ENCODE measurements at regions not wholly inside any gene's neighbourhood (a gene's known extent, or its start where the extent isn't known, plus 50 kb on each side); places are given as distances from the start of the nearest gene placed in this dataset.
"Not testable (repeated sequence)": the region's sequence is repeated elsewhere in the genome, so short reads cannot be mapped to it uniquely, and the experiment has no call there.

DNA sequence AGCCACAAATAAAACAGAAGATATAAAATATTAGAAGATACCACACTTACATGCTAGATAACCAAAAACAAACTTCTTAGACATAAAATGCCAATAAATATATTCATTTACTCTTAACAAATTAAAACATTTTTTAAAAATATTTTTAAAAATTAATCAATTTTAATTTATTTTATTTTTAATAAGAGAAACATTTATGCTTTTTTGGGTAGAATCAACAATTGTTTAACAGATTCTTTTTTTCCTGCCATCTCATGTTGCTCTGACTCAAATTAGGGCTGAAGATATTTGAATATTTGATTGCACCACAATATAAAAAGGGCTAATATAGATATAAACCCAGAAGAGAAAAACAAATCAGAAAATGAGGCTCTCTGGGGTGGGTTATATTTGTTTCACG is 172.6 kb downstream of the GOLGA6L6 start:
- DNase-seq (ENCODE audit: low read depth in 3 of 3), result no peak

DNA sequence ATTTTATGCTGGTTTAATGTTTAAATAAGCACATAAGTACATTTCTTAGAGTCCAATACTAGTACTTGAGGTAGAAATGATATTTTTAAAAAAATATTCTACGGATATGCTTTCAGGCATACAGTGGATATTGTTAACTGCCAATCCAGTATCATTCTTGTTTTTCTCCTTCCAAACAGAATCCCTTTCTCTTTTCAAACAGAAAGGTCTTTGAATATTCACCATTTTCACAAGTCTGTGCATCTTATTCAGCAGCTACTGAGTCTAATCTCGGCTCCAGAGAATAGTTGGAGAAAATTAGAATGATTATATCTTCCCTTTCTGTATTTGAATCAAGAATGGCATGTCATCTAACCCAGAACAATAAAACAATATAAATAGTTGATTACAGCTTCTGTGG is 174.5 kb downstream of the GOLGA6L6 start:
- no peak for DNase-seq (ENCODE audit: low read depth in 3 of 3)

DNA sequence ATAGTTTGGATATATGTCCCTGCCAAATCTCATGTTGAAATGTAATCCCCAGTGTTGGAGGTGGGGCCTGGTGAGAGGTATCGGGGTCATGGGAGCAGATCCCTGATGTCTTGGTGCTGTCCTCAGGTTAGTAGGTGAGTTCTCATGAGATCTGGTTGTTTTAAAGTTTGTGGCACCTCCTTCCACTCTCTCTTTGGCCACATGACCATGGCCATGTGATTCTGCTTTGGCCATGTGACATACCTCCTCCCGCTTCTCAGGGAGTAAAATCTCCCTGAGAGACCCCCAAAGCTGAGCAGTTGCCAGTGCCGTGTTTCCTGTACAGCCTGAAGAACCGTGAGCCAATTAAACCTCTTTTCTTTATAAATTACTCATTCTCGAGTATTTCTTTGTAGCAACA is 178.0 kb downstream of the GOLGA6L6 start:
- not testable (repeated sequence) for DNase-seq (ENCODE audit: low read depth in 3 of 3)

DNA sequence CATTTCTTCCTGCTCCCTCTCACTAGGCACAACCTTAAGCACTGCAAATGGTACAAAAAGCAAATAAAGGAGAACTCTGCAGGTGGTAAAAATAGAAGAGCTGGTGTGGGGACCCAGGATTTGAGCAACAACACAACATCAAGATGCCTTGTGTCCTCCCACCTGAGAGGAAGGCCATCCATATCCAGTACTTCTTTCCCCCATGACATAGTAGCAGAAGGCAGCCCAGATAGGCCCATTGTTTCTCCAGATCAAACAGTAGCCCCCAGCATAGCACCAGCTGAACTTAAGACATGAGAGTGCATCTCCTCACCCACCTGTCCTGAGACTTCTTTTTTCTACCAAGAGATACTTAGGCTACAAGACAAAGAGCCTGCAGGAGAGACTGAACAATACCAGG is 180.5 kb downstream of the GOLGA6L6 start:
- DNase-seq (ENCODE audit: low read depth in 3 of 3), result no peak

DNA sequence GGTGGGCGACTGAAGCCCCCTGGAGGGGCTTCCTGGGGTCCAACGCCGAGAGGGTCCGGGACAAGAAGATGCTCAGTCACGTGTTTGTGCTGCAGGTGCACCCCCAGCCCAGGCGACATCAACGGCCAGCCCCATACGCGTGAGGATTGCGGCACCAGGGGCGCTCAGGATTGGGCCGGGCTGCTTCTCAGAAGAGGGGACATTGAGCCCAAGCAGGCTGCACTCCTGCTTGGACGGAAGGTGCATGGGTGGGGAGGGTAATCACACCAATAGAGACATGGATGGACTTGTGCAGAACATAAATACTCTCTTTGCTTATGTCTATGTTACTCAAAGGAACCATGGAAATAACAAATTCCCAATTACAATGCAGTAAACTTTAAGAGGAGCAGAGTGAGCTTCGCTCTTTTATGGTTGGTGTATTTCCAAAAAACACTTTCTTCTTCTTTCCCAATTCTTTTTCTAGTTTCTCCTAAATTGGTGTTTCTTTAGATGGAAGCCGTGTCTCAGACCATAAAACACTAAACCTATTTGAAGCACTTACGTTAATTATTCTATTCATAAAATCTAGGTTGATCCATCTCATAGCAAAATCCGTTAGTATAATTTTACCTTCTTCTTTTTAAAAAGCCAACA is 182.7 kb downstream of the GOLGA6L6 start:
- DNase-seq (ENCODE audit: low read depth in 3 of 3), result no peak

DNA sequence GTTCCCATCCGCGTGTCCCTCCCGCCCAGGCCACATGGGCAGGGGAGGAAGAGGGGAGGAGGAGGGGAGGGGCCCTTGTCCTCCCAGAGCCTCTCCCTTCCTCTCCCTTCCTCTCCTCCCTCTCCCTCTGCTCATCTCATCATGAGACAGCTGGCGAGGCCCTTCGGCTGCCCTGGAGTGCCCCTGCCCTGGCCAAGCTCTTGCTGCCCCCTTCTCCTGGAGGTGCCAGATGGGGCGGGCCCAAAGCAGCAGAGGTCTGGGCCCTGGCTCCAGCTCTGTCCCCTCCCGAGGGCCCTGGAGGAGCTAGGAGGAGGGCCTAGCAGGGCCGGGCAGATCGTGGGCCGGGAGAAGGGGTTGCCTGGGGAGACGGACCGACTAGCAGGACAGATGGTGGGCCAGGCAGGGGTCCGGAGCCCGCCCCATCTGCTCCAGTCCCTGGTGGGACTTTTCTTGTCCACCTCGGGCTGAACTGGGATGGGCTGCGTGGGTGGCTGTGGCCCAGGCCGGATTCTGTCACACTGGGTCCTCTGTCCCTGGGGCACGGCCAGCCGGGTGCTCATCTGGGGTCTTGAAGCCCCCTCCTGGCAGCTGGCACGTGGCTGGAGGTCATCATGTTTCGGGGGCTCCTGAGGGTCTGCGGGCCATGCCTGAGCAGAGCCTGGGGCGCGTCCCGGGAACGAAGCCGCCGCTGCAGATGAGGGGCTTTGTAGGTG is 183.4 kb downstream of the GOLGA6L6 start:
- no peak for DNase-seq (ENCODE audit: low read depth in 3 of 3)

DNA sequence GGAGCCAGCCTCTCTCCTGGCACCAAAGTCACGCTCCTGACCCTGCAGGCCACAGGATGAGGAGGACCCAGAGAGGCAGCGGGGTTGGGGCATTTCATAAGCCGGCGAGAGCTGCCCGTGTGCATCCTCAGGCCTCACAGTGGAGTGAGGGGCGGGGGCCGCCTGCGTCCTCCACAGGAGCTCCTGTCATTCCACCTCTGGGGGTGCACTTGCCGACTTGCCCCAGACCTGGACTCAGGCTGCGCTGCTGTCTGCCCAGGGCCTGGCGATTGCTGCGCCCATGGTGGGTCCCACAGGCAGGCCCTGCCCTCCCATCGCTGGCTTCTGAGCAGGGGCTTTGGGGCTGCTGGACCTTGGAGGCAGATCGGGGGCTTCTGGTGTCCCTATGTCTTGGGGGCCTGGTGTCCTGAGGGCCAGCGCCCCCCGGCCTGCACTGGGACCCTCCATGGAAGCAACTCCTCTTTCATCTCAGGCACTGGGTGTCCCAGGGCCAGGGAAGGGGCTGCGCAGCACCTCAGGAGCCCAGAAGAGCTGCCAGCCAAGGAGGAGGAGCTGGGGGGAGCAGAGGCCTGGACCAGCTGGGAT is 184.0 kb downstream of the GOLGA6L6 start:
- no peak for DNase-seq (ENCODE audit: low read depth in 3 of 3)

DNA sequence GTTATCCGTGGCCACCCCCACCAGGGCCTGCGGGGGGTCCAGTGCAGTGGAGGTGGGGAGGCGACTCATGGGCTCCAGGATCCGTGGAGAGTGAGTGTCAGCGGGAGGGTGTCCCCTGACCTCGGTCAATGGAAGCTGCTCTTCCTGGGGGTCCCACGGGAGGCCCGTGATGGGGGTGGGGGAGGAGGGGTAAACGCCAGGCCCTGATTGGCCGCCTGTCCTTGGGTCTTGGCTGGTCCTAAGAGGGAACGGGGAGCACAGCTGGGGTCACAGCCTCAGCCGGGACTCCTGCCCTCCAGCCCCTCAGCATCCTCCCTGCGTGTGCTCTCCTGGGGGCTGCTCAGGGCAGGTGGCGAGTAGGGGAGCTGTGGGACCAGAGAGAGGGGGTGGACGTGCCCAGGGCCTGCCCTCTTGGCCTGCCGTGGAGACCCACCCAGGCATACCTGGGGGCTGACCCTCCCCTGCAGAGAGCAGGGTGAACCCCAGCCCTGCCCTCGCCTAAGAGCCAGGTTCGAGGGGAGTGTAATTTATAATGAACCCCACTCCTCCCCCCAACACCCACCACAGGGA is 184.6 kb downstream of the GOLGA6L6 start:
- DNase-seq (ENCODE audit: low read depth in 3 of 3), result no peak

DNA sequence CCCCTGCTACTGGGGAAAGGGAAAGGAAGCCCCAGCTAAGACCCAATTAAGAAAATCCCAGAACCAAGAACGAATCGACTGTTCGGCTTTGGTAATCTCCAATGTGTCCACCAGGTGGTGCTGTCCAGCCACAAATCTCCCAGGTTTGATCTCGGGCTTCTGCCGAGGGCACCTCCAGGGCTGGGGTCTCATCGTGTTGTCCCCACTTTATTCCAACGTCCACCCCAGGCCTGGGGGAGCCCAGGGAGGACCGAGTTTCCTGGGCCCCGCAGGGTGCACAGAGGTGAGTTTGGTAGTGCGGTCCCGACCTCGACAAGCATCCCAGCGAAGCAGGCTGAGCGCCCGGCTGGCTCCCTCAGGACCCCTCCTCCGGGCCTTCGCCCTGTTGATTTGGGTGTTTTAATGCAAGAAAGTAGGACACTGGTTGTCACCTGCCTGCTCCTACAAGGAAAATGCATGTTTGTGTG is 185.1 kb downstream of the GOLGA6L6 start:
- peak; percentile 68 to 76 (median 75) for DNase-seq (ENCODE audit: low read depth in 3 of 3)

DNA sequence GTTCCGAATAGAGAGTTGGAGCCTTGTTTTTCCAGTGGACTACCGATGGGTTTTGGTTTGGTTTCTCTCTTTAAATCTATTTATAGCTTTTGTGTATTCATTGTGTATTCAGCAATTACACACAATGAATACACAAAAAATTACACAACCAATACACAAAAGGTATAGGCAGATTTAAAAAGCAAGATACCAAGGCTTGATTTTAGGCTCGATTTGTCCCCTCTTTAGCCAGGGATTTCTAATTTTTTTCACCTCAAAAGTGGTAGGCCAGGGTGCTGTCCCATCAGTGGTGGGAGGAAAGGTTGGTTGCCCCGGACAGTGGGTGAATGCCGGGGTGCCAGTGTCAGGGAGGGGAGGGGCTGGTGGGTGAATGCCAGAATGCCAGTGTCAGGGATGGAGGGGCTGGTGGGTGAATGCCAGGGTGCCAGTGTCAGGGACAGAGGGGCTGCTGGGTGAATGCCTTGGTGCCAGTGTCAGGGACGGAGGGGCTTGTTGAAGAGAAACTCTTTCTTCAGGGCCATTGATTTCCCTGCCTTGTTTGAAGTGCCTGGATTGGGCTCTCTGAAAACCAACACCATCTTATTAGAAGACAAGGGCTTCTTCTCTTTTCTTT is 186.2 kb downstream of the GOLGA6L6 start:
- DNase-seq (ENCODE audit: low read depth in 3 of 3), result no peak

DNA sequence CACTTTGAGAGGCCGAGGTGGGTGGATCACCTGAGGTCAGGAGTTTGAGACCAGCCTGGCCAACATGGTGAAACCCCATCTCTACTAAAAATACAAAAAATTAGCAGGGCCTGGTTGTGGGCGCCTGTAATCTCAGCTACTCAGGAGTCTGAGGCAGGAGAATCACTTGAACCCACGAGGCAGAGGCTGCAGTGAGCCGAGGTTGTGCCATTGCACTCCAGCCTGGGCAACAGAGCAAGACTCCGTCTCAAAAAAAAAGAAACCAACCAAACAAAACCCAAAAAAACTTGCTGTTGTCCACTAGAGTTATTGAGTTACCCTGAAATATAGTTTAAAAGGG is 186.7 kb downstream of the GOLGA6L6 start:
- DNase-seq (ENCODE audit: low read depth in 3 of 3), result not testable (repeated sequence)

DNA sequence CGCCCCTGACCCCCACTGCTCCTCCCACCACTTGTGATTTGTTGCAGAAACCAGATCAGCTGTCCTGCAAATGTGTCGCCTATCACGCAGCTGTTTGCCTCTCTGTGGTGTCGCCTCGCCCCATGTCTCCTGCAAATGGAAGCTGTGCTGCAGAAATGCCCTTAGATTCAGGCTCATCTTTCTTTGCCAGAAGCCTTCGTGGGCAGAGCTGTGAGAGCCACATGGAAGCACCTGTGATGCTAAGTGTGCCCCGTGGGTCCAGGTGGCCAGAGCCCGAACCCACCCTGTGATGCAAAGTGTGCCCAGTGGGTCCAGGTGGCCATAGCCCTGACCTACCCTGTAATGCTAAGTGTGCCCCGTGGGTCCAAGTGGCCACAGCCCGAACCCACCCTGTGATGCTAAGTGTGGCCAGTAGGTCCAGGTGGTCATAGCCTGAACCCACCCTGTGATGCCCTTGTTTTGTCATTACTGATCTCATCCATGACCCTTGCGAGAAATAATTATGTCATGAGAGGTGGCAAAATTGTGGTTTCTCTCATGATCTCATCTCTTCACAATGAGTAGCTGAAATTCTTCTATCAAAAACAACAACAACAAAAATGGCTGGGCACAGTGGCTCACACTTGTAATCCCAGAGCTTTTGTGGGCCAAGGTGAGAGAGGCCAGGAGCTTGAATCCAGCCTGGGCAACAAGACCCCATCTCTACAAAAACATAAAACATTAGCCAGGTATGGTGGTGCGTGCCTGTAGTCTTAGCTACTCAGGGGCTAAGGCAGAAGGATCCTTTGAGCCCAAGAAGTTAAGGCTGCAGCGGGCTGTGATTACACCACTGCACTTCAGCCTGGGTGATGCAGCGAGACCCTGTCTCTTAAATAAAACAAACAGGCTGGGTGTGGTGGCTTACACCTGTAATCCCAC is 187.4 kb downstream of the GOLGA6L6 start:
- no peak for DNase-seq (ENCODE audit: low read depth in 3 of 3)

DNA sequence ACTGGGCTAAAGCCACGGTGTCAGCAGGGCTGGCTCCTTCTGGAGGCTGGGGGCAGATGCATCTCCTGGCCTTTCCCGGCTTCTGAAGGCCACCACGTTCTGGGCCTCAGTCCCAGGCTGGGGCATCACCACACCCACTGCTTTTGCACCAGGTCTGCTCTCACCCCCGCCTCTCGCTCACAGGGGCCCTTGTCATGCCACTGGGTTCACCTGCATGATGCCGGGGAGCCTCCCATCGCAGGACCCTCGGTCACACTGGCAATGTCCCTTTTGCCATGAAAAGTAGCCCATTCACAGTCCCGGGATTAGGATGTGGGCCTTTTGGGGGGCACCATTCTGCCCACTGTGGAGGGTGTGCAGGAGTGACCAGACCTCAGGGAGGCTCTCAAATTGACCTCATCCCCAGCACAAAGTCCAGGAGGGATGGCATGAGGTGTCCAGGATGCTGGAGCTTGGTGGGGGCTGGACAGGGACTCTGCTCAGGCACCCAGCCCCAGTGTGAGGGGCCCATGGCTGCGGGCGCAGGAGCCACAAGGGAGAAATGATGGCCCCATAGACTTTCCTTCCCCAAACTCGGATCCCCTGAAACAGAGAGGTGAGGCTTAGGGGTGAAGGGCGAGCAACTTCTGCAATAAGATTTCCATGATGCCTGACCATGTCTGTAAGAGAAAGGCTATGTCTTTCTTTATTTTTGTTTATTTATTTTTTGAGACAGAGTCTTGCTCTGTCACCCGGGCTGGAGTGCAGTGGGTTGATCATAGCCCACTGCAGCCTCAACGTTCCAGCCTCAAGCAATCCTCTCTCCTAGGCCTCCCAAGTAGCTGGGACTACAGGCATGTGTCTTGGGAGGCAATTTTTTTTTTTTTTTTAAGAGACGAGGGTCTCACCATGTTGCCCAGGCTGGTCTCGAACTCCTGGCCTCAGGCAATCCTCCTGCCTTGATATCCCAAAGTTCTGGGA is 189.1 kb downstream of the GOLGA6L6 start:
- DNase-seq (ENCODE audit: low read depth in 3 of 3), result no peak

DNA sequence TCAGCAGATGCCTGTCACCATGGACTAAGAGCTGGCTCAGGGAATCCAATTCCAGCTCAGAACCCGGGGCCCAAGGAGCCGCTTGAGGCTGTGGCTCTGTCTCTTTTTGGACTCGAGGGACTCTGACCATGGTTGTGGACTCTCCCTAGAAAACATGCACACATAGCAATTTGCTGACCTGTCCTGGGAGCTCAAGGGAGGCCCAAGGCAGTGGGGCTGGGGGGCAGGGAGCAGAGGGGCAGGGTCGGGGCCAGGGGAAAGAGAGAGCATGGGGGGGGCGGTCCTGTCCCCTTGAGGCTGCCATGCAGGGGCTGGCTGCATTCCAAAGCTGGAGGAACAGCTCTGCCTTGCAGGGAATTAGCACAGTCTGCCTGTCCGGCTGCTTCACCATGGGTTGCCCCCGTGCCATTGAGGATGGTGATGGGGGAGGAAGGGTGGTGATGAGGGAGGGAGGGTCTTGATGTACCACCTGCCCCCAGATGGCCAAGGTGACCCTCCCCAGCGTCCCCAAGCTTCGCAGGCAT is 190.1 kb downstream of the GOLGA6L6 start:
- DNase-seq (ENCODE audit: low read depth in 3 of 3), result no peak

DNA sequence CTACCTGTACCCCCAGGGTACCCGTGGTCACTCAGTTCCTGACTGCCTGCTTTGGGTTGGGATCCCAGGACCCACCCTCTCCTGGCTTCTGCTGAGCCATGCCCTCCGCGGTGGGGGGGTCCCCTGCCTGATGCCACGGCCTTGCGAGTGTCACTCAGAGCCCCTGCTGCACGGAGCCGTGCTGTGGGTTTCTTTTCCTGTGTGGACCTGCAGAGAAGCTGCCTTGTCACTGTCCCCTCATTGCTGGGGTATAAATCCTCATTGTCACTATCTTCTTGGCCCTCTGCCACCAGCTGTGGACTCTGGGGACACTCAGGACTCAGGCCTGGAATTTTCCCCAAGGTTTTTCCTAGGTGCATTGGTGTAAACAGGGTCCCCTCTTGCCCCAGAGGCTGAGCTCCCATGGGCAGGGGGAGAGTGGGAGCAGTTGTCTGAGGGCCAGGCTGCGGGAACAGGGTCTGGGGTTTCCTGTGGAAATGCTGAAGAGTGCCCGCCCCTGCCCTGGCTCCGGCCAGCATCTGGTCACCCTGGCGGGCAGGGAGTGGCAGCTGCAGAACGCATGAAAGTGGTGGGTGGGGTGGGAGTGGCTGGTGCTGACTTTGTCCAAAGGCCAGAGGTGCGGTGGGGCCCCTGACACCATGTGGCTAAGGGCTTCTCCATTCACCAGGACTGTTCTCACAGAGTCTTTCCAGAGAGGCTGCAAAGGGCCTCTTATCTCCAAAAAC is 191.7 kb downstream of the GOLGA6L6 start:
- no peak for DNase-seq (ENCODE audit: low read depth in 3 of 3)

DNA sequence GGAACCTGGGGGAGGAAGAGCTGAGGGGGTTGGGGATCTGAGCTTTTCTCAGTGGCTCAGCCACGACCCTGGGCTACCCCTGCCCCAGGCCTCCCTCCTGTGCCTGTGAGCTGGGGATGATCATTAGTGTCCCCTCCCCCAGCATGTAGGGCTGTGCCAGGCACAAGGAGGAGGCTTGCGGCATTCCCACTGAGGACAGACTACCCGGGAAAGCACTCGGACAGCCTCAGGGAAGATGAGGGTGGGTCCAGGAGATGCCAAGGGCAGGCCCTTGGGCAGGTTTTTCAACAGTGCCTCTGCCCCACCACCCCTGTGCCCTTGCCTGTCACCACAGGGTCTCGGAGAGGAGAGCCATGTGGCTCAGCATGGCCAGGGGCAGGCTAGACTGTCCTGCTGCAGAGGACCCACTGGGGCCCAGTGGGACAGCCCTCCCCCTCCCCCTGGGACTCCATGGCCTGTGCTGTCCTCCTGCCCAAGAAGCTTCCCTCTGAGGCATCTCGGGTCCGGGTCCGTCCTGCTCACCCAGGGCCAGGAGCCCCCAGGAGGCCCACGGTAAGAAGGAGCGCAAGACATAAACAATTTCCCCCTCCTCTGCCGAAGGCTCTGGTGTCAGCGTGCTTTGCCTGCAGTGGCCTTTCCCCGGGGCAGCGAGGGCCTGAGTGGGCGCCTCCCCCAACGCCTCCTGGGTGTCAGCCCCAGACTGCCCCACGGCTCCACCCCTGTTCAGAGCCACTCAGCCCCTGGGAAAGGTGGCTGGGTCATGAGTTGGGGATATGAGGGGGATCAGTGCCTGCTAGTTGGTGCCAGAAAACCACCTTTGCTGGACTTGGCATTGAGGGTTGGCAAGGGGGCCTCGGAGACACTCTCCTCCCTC is 192.5 kb downstream of the GOLGA6L6 start:
- no peak for DNase-seq (ENCODE audit: low read depth in 3 of 3)

DNA sequence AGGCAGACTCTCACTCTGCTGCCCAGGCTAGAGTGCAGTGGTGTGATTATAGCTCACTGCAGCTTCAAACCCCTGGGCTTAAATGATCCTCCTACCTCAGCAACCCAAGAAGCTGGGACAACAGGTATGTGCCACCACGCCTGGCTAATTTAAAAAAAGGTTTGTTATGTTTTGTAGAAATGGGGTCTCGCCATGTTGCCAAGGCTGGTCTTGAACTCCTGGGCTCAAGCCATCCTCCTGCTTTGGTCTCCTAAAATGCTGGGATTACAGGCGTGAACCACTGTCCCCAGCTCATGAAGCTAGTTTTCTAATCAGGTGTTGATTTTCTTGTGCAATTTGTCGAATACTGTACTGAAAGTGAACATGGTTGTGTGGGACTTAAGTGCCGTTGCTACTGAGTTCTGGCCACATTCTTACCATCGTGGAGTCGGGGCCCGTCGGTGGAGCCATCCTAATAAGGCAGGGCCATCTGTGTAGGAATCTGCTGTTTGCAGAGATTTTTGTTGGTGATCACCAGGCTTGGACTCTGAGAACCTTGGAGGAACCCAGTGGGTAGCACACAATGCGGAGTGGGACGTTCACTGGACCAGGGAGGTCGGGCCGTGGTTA is 193.2 kb downstream of the GOLGA6L6 start:
- DNase-seq (ENCODE audit: low read depth in 3 of 3), result no peak
